CD14-positive monocyte (primary cell): ENCODE measurements at regions not wholly inside any gene's neighbourhood (a gene's known extent, or its start where the extent isn't known, plus 50 kb on each side); places are given as distances from the start of the nearest gene placed in this dataset.

Source experiments
- DNase-seq, 3 donors: peaks; one replicate each; pipeline ENCODE4 v3.0.0-alpha.2; 2011 to 2022
- H2AFZ ChIP-seq: 2 replicates; pipeline ENCODE4 v1.6.0; 2012; ENCODE audit warnings: mild to moderate bottlenecking, low read depth, low read length, inconsistent platforms; ENCODE audit not compliant: insufficient read depth, poor library complexity, severe bottlenecking
- H3K27ac ChIP-seq, 2 donors: 1 replicate in 1 of 2; 2 replicates in 1 of 2; pipeline ENCODE4 v1.5.1; 2012 to 2013; ENCODE audit warnings: low read length in 2 of 2, control low read depth in 1 of 2, inconsistent platforms in 1 of 2, low read depth in 1 of 2, mild to moderate bottlenecking in 1 of 2
- H3K27me3 ChIP-seq, 2 donors: one replicate each; pipeline versions ENCODE4 v1.6.0 to v1.6.1; 2011 to 2013; ENCODE audit warnings: low read length in 2 of 2; ENCODE audit not compliant: control insufficient read depth in 2 of 2, insufficient read depth in 2 of 2
- H3K36me3 ChIP-seq, 2 donors: replicated peaks in 1 of 2; 1 replicate in 1 of 2; 2 replicates in 1 of 2; pipeline versions ENCODE4 v1.5.1 to v1.6.1; 2012 to 2013; ENCODE audit warnings: low read length in 2 of 2, control low read depth in 1 of 2, inconsistent platforms in 1 of 2, mild to moderate bottlenecking in 1 of 2; ENCODE audit not compliant: insufficient read depth in 2 of 2, control insufficient read depth in 1 of 2
- H3K4me1 ChIP-seq, 2 donors: 1 replicate in 1 of 2; 2 replicates in 1 of 2; pipeline versions ENCODE4 v1.5.1 to v1.6.1; 2012 to 2013; ENCODE audit warnings: low read length in 2 of 2, control low read depth in 1 of 2, inconsistent platforms in 1 of 2, mild to moderate bottlenecking in 1 of 2, moderate library complexity in 1 of 2; ENCODE audit not compliant: insufficient read depth in 2 of 2, control insufficient read depth in 1 of 2
- H3K4me2 ChIP-seq: replicated peaks from 2 replicates; pipeline ENCODE3; 2012; ENCODE audit warnings: low read length, moderate library complexity, mild to moderate bottlenecking; ENCODE audit not compliant: poor library complexity, severe bottlenecking; ENCODE audit errors: extremely low read depth
- H3K4me3 ChIP-seq, 3 experiments: fragments of 200-600 bp in 1 of 3; sonication (generic) in 1 of 3; replicated peaks in 1 of 3; 1 replicate in 2 of 3; 2 replicates in 1 of 3; pipeline ENCODE4 v1.5.1; 2011 to 2013; ENCODE audit warnings: low read length in 3 of 3, mild to moderate bottlenecking in 3 of 3, control low read depth in 2 of 3, low read depth in 2 of 3, inconsistent platforms in 1 of 3, moderate library complexity in 1 of 3
- H3K79me2 ChIP-seq: 2 replicates; pipeline ENCODE4 v1.6.0; 2012; ENCODE audit warnings: mild to moderate bottlenecking, control low read depth, inconsistent platforms, low read length, moderate library complexity; ENCODE audit not compliant: insufficient read depth
- H3K9ac ChIP-seq: 2 replicates; pipeline ENCODE4 v1.6.0; 2017; ENCODE audit warnings: low read length, mild to moderate bottlenecking; ENCODE audit not compliant: insufficient read depth, poor library complexity, severe bottlenecking
- H3K9me3 ChIP-seq, 2 donors: replicated peaks in 1 of 2; 1 replicate in 1 of 2; 2 replicates in 1 of 2; pipeline versions ENCODE4 v1.5.1 to v1.6.1; 2012 to 2013; ENCODE audit warnings: low read length in 2 of 2, control low read depth in 1 of 2; ENCODE audit not compliant: control insufficient read depth in 1 of 2, insufficient read depth in 1 of 2
- H4K20me1 ChIP-seq: 2 replicates; pipeline ENCODE4 v1.6.0; 2012; ENCODE audit warnings: mild to moderate bottlenecking, low read length, control low read depth, moderate library complexity; ENCODE audit not compliant: insufficient read depth
- H3K27ac Mint-ChIP-seq, 7 donors: one replicate each; pipeline ENCODE4 v1.8.0; 2020; ENCODE audit warnings: mild to moderate bottlenecking in 7 of 7, mixed read lengths in 7 of 7, moderate library complexity in 6 of 7, inconsistent platforms in 2 of 7
- H3K27me3 Mint-ChIP-seq, 3 donors: one replicate each; pipeline ENCODE4 v1.8.0; 2021 to 2022; ENCODE audit warnings: low read depth in 3 of 3, mild to moderate bottlenecking in 3 of 3, mixed read lengths in 3 of 3, moderate library complexity in 3 of 3, inconsistent platforms in 1 of 3
- H3K36me3 Mint-ChIP-seq, 2 donors: one replicate each; pipeline ENCODE4 v1.8.0; 2020; ENCODE audit warnings: mixed read lengths in 2 of 2, inconsistent platforms in 1 of 2, mild to moderate bottlenecking in 1 of 2
- H3K4me1 Mint-ChIP-seq: one replicate; pipeline ENCODE4 v1.8.0; 2020; ENCODE audit warnings: mild to moderate bottlenecking, mixed read lengths
- H3K4me3 Mint-ChIP-seq, 2 donors: one replicate each; pipeline ENCODE4 v1.8.0; 2020; ENCODE audit warnings: mild to moderate bottlenecking in 2 of 2, mixed read lengths in 2 of 2, moderate library complexity in 1 of 2
- H3K9me3 Mint-ChIP-seq, 7 donors: one replicate each; pipeline ENCODE4 v1.8.0; 2020 to 2022; ENCODE audit warnings: mixed read lengths in 7 of 7, mild to moderate bottlenecking in 6 of 7, moderate library complexity in 6 of 7, inconsistent platforms in 2 of 7
- CTCF ChIP-seq: fragments of 200-600 bp; IDR thresholded peaks from one replicate; pipeline ENCODE4 v1.8.0; 2022; ENCODE audit warnings: antibody characterized with exemption, mild to moderate bottlenecking
- WGBS: methylation state at CpG from one replicate; pipeline ENCODE4 v1.1.5; 2013; ENCODE audit warnings: missing lambda C conversion rate; ENCODE audit not compliant: insufficient coverage; 5-methylcytosine and 5-hydroxymethylcytosine counted together
- intact Hi-C, 2 donors: fragments of 100-400 bp; cut with micrococcal nuclease; formaldehyde crosslinking; loops; one replicate each; pipeline versions ENCODE4 v1.15.0 to v1.15.1; 2023

- Histone ChIP-seq H3K27me3 (no peaks in the 10 kb centered on the region), H2AFZ (no peak overlapping the region), H4K20me1 (no peaks in the 10 kb centered on the region), H3K79me2 (no peaks in the 10 kb centered on the region), H3K27ac (no peak overlapping the region), H3K4me2 (no peak overlapping the region), H3K9ac (no peak overlapping the region), H3K36me3 (no peaks in the 10 kb centered on the region), H3K4me1 (no peaks in the 10 kb centered on the region), H3K4me3 (no peak overlapping the region), H3K9me3 (peaks cover 0 to 6% of the 10 kb centered on the region in 2 donors)
- Mint-ChIP-seq H3K4me1 (no peaks in the 10 kb centered on the region), H3K27me3 (no peaks in the 10 kb centered on the region), H3K27ac (no peak overlapping the region), H3K9me3 (peaks cover 0 to 5% (median 2%) of the 10 kb centered on the region in 7 donors), H3K36me3 (no peaks in the 10 kb centered on the region), H3K4me3 (no peak overlapping the region)
- DNase-seq: no peak
- intact Hi-C loops: no loop called here
- no peak for TF ChIP-seq CTCF
These were observed 936.4 kb upstream of the CHAC2 start for GRCh38 chr2:52831216-52831615.

- Histone ChIP-seq H3K4me2 (no peak overlapping the region), H3K27ac (no peak overlapping the region), H2AFZ (no peak overlapping the region), H3K79me2 (no peaks in the 10 kb centered on the region), H3K9me3 (peaks cover 0 to 6% of the 10 kb centered on the region in 2 donors), H3K4me1 (no peaks in the 10 kb centered on the region), H3K9ac (no peak overlapping the region), H3K27me3 (no peaks in the 10 kb centered on the region), H3K36me3 (no peaks in the 10 kb centered on the region), H3K4me3 (no peak overlapping the region), H4K20me1 (no peaks in the 10 kb centered on the region)
- Mint-ChIP-seq H3K27ac (no peak overlapping the region), H3K27me3 (no peaks in the 10 kb centered on the region), H3K36me3 (no peaks in the 10 kb centered on the region), H3K9me3 (peaks cover 0 to 7% (median 2%) of the 10 kb centered on the region in 7 donors), H3K4me3 (no peak overlapping the region), H3K4me1 (no peaks in the 10 kb centered on the region)
- DNase-seq: no peak
- TF ChIP-seq CTCF: no peak
- intact Hi-C loops: no loop called here
- no CpG with 5 or more reads among the region's 1 CpG for WGBS
These were observed 939.5 kb upstream of the CHAC2 start for GRCh38 chr2:52828112-52828511.
